Ascending aorta (tissue), 2 donors: ENCODE measurements at regions not wholly inside any gene's neighbourhood (a gene's known extent, or its start where the extent isn't known, plus 50 kb on each side); places are given as distances from the start of the nearest gene placed in this dataset.

ENCODE experiments used
- DNase-seq, 2 donors: peaks; one replicate each; pipeline ENCODE4 v3.0.0-alpha.2; 2019; ENCODE audit warnings: low spot score in 2 of 2
- H3K27ac ChIP-seq, 2 donors: fragments of 200-600 bp; sonication (generic); one replicate each; pipeline ENCODE4 v1.5.1; 2016 to 2017; ENCODE audit warnings: mild to moderate bottlenecking in 1 of 2
- H3K27me3 ChIP-seq: fragments of 200-600 bp; sonication (generic); one replicate; pipeline ENCODE4 v1.5.1; 2017
- H3K36me3 ChIP-seq, 2 donors: fragments of 200-600 bp; sonication (generic); one replicate each; pipeline ENCODE4 v1.5.1; 2016
- H3K4me1 ChIP-seq, 2 donors: fragments of 200-600 bp; sonication (generic); one replicate each; pipeline ENCODE4 v1.5.1; 2016 to 2017; ENCODE audit warnings: mild to moderate bottlenecking in 1 of 2
- H3K4me3 ChIP-seq, 2 donors: fragments of 200-600 bp; sonication (generic); one replicate each; pipeline ENCODE4 v1.5.1; 2016 to 2017; ENCODE audit warnings: mild to moderate bottlenecking in 1 of 2
- H3K9me3 ChIP-seq, 2 donors: fragments of 200-600 bp; sonication (generic); one replicate each; pipeline ENCODE4 v1.5.1; 2016
- intact Hi-C: fragments of 100-400 bp; cut with DNase I; formaldehyde crosslinking; loops from one replicate; pipeline ENCODE4 v1.15.1; 2023
- TF ChIP-seq, protein P1 (sequence below), 3 experiments: fragments of 200-600 bp in 2 of 3; fragments of 450-650 bp in 1 of 3; sonication (generic) in 2 of 3; IDR thresholded peaks; one replicate each; pipeline ENCODE4 v1.5.1; 2016 to 2019; ENCODE audit warnings: antibody characterized with exemption in 3 of 3, mild to moderate bottlenecking in 1 of 3, moderate library complexity in 1 of 3

GRCh38 chr16:5865236-5865635 lies 767.6 kb upstream of the EEF2KMT start:
- Histone ChIP-seq H3K4me1 (no peaks in the 10 kb centered on the region), H3K9me3 (no peaks in the 10 kb centered on the region), H3K4me3 (no peak overlapping the region), H3K27ac (no peak overlapping the region), H3K27me3 (no peaks in the 10 kb centered on the region), H3K36me3 (no peaks in the 10 kb centered on the region)
- intact Hi-C loops = no loop called here
- no peak for DNase-seq
- TF ChIP-seq, protein P1, sequence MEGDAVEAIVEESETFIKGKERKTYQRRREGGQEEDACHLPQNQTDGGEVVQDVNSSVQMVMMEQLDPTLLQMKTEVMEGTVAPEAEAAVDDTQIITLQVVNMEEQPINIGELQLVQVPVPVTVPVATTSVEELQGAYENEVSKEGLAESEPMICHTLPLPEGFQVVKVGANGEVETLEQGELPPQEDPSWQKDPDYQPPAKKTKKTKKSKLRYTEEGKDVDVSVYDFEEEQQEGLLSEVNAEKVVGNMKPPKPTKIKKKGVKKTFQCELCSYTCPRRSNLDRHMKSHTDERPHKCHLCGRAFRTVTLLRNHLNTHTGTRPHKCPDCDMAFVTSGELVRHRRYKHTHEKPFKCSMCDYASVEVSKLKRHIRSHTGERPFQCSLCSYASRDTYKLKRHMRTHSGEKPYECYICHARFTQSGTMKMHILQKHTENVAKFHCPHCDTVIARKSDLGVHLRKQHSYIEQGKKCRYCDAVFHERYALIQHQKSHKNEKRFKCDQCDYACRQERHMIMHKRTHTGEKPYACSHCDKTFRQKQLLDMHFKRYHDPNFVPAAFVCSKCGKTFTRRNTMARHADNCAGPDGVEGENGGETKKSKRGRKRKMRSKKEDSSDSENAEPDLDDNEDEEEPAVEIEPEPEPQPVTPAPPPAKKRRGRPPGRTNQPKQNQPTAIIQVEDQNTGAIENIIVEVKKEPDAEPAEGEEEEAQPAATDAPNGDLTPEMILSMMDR (IDR thresholded peaks at IDR 0.05) = no peak

DNA sequence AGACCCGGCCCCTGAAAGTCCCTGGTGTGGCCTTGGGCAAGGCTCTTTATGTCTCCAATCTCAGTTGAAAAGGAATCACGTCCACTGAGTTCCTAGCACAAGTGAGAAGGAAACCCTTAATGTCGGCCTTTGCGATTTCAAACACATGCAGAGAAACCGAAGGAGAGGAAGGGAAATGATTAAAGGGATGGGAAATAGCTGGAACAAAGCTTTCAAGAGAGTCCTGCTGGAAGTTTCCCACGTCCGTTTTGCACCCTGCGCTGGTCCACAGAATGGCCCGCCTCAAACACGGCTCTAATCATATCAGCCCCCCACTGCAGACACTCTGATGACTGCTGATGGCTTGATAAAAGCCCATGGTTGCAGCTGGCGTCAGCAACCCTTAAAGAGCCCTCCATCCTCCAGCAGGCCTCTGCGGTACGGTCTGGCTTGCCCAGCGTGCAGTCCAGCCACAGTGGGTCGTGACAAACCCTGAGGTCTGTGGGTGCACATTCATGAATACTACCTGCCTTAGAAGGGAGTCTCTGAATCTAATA lies 765.5 kb upstream of the EEF2KMT start:
- Histone ChIP-seq H3K4me3 (no peak overlapping the region), H3K4me1 (no peaks in the 10 kb centered on the region), H3K27ac (no peak overlapping the region), H3K9me3 (no peaks in the 10 kb centered on the region), H3K27me3 (no peaks in the 10 kb centered on the region), H3K36me3 (no peaks in the 10 kb centered on the region)
- TF ChIP-seq, protein P1 (IDR thresholded peaks at IDR 0.05) = no peak
- intact Hi-C loops = no loop called here
- no peak for DNase-seq

- H3K27ac ChIP-seq = no peak overlapping the region
- H3K9me3 ChIP-seq = no peaks in the 10 kb centered on the region
- H3K27me3 ChIP-seq = no peaks in the 10 kb centered on the region
- no peaks in the 10 kb centered on the region for H3K36me3 ChIP-seq
- TF ChIP-seq, protein P1 (IDR thresholded peaks at IDR 0.05) = no peak
- DNase-seq = no peak
- intact Hi-C loops = no loop called here
- H3K4me3 ChIP-seq = no peak overlapping the region
- no peaks in the 10 kb centered on the region for H3K4me1 ChIP-seq
Measured at GRCh38 chr16:5862103-5862840, 764.7 kb upstream of the EEF2KMT start.

- no peak for DNase-seq
- Histone ChIP-seq H3K9me3 (no peaks in the 10 kb centered on the region), H3K4me1 (no peaks in the 10 kb centered on the region), H3K27me3 (no peaks in the 10 kb centered on the region), H3K36me3 (no peaks in the 10 kb centered on the region), H3K4me3 (no peak overlapping the region), H3K27ac (no peak overlapping the region)
- intact Hi-C loops = no loop called here
- TF ChIP-seq, protein P1 (IDR thresholded peaks at IDR 0.05) = no peak
Measured at GRCh38 chr16:5861241-5861640, 763.6 kb upstream of the EEF2KMT start.

GRCh38 chr16:5858180-5858579 lies 760.6 kb upstream of the EEF2KMT start:
- Histone ChIP-seq H3K4me1 (no peaks in the 10 kb centered on the region), H3K9me3 (no peaks in the 10 kb centered on the region), H3K27me3 (no peaks in the 10 kb centered on the region), H3K36me3 (no peaks in the 10 kb centered on the region), H3K27ac (no peak overlapping the region), H3K4me3 (no peak overlapping the region)
- intact Hi-C loops = no loop called here
- no peak for DNase-seq
- TF ChIP-seq, protein P1 (IDR thresholded peaks at IDR 0.05) = no peak
